GDM1 (cell line): ENCODE measurements at regions not wholly inside any gene's neighbourhood (a gene's known extent, or its start where the extent isn't known, plus 50 kb on each side); places are given as distances from the start of the nearest gene placed in this dataset.
"Not testable (repeated sequence)": the region's sequence is repeated elsewhere in the genome, so short reads cannot be mapped to it uniquely, and the experiment has no call there.

Experiments used
- DNase-seq: peaks from one replicate; lab custom pipeline; 2025; lab: John Stamatoyannopoulos, UW

DNA sequence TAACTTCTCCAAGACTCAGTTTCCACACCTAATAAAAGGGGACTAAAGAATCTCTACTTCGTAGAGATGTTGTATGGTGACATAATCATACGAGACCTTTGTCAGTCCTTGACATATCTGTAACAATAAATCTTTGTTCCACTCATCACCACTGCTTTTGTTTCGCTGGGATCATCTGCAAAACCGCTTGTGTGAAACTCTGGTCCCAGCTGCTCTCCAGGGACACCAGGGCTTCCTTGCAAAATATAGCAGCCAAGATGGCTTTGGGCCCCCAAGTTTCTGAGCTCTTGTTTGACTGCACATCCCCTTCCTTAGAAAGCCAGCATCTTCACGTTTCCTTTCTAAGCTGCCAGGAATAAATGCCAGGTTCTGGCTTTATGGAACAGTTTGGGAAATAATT lies 110.5 kb upstream of the RRN3 start:
- not testable (repeated sequence) for DNase-seq

DNA sequence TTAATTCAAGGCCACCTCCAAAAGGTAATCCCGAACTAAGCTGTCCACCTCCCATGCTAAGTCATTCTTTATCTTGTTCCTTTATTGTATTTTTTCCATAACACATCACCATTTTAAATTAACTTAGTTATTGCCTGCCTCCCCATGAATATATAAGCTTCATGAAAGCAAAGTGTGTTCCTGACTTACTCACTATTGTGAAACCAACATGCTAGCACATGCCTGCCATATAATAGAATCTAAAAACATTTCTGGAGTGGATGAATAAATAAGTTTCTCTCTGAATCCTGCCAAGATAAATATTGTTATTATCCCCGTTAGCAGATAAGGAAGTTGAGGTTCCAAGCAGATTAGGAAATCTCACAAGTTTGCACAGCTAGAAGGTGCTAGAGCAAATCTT lies 98.7 kb upstream of the RRN3 start:
- DNase-seq = not testable (repeated sequence)

DNA sequence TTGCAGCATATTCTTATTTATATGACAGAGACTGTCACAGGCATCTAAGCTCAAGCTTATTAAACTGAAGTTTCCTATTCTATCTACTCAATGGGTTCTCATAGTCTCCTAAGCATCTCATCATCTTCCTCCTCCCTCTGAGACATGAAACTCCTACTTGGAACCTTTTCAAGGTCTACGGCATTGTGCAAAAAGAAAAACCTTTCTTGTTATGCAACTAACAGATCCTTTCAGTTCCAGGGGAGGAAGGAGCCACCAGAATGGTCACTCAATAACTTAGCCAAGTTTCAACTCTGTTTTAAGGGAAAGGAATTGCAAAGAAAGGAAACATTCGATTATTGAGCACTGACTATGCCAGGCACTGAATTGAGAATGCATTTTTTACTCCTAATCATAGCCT lies 98.1 kb upstream of the RRN3 start:
- not testable (repeated sequence) for DNase-seq

DNA sequence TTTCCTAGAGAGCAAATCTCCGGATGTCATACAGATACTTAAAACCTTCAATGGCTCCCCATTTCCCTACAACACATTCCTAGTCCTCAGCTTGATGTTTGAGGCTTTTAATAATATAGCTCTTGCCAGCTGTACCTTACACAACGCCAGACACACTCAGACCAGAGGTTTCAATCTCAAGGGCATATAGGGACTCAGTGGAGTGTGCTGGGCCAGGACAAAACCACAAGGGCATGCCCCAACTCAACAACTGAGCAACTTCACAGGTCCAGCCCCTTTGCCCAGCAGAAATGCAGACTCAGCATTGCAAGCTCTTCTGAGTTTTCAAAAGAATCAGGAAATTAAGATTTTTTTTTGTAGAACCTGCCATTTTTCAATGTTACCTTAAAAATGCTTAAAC lies 95.4 kb upstream of the RRN3 start:
- DNase-seq = not testable (repeated sequence)
